Fibroblast of skin of left biceps (primary cell): ENCODE measurements at regions not wholly inside any gene's neighbourhood (a gene's known extent, or its start where the extent isn't known, plus 50 kb on each side); places are given as distances from the start of the nearest gene placed in this dataset.

Source experiments
- DNase-seq, 2 experiments: peaks; one replicate each; pipeline ENCODE4 v3.0.0-alpha.2; 2013; ENCODE audit warnings: low read depth in 2 of 2

DNA sequence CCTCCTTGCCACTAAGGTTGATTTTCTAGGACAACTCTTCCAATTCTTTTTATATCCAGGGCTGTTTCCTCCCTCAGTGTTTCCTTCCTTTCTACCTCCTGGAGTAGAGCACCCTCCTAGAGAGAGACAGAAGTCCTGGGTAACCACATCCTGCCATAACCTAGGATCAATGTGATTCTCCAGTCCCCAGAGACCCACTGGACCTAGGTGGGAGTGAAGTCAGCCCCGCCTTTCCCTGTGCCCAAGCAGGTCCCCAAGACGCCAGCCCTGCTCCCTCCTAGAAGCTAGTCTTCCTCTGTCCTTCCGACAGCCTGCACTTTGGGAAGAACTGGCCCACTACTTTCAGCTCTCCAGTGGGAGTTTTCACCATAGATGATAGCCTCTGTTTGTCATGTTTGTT lies 166.8 kb upstream of the PLEKHG7 start:
- DNase-seq = no peak

DNA sequence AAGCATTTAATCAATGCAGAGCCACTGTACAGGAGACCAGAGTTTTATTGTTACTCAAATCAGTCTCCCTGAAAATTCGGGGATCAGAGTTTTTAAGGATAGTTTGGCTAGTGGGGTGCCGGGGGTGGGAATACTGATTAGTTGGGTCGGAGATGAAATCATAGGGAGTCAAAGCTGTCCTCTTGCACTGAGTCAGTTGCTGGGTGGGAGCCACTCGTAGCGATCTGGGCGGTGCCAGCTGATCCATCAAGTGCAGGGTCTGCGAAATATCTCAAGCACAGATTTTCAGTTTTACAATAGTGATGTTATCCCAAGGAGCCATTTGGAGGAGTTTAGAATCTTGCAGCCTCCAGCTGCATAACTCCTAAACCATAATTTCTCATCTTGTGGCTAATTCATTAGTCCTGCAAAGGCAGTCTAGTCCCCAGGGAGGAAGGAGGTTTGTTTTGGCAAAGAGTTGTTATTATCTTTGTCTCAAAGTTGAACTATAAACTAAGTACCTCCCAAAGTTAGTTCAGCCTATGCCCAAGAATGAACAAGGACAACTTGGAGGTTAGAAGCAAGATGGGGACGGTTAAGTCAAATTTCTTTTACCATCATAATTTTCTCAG lies 169.4 kb upstream of the PLEKHG7 start:
- no peak for DNase-seq

DNA sequence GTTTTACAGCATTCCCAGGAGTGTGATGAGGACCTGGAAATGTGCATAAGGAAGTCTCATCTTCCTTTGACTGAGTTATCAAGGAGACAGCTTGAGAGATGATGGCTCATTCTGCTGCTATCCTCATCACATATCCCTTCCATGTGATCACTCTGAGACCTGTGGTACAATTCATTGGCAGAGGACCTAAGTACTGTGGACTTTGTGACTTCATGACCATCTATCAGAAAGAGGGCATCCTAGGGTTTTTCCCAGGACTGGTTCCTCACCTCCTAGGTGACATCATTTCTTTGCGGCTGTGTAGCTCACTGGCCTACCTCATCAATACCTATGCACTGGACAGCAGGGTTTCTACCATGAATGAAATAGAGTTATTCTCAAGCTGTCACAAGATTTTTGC lies 172.1 kb upstream of the PLEKHG7 start:
- no peak for DNase-seq

DNA sequence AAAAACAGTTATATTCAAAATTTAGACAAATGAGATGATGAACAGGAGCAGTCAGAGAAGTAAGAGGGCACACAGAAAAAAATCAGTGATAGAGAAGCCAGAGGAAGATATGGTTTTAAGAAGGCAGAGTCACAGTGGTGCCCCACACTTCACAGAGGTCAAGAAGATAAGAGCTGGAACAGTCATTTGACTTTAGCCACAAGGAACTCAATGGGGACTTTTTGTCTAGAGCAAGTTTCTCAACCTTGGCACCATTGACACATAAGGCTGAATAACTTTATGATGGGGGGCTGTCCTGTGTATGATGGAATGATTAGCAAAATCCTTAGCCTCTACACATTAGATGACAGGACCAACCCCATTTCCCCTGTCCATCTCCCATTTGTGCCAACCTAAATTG lies 172.8 kb upstream of the PLEKHG7 start:
- DNase-seq = no peak

DNA sequence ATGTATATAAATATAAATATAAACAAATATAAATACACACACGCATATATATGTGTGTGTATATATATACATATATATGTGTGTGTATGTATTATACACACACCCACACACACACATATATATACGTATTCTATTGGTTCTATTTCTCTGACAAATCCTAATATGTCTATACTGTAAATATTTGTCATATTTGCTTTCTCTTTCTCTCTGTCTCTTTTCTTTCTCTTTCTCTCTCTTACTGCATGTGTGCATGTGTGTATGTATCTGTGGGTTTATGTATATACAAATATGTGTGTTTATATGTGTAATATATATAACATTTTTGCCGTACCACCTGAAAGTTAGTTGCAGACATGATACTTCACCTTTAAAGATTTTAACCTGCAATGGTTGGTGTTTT lies 174.2 kb upstream of the PLEKHG7 start:
- no peak for DNase-seq

DNA sequence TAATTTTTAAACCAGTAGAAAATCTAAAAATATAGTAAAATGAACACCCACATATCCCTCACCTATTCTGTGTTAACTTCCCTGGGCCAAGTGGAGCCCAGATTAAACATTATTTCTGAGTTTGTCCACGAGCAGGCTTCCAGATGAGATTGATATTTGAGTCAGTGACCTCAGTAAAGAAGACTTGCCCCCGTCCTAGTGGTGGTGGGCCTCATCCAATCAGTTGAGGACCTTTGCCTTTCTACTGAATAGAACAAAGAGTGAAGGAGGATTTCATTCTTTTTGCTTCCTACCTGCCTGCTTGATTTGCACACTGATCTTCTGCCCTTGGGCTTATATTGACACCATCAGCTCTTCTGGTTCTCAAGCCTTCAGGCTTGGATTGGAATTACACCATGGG lies 174.7 kb upstream of the PLEKHG7 start:
- no peak for DNase-seq

DNA sequence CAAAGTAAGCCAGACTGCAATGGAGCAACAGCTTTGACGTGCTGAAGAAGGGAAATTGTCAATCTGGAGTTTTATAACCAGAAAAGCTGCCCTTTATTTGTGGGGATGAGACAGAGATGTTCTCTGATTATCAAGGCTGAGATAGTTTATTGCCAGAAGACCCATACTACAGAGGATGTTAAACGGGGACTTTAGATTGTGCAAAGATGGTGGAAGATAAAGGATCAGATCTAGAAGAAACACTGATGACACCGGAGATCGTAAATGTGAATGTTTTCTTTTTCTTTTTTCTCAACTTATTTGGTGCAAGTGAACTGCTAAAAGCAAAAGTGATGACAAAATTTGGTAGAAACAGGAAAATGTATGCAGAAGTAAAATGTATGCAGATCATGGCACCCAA lies 178.3 kb upstream of the PLEKHG7 start:
- no peak for DNase-seq

DNA sequence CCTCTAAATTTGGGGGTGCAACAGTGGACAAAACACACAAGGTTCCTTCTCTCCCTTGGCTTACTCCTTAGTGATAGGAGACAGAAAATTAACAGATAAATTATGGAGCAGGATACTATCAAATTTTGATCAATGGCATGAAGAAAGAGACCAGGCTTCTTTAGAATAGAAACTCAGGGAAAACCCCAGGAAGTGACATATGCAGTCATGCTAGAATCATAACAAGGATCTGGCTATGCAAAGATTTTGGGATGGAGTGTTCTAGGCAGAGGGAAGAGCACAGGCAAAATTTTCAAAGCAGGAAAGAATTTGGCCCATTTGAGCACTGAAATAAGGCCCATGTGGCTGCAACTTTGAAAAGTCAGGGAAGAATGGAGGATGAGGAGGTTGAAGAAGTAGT lies 182.3 kb upstream of the PLEKHG7 start:
- no peak for DNase-seq

DNA sequence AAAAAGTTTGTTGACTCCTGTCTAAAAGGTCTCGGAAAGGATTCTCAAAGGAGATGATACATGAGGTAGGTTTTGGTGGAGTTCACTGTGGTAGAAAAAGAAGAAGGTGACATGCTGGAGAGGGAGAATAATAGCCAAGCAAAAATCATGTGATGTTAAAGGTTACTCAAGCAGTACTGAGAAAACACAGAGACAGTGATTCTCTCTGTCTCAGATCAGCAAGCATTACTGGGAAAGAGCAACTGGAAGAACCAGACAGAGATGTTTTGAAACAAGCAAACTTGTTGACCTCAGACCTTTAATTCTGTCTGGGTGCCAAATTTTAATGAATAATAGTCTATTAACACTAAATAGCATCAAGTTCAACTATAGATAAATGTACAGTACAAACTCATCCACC lies 183.5 kb upstream of the PLEKHG7 start:
- no peak for DNase-seq

DNA sequence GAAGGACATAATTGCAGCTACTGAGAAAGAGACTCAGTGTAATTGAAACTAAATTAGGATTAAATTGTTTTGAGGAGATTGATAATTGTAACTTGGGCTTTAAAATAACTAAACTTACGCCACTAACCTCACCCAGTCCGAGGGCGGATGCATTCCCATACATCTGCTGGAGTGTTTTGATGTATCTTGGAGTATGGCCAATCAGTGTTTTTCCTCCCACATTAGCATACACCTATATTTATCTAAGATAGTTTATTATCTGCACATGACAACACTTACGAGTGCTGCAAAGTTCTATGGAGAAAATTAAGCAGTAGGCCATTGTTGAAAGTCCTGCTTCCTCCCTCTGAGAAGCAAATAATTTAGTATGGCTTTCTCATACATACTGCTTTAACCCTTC lies 184.7 kb upstream of the PLEKHG7 start:
- DNase-seq = no peak

DNA sequence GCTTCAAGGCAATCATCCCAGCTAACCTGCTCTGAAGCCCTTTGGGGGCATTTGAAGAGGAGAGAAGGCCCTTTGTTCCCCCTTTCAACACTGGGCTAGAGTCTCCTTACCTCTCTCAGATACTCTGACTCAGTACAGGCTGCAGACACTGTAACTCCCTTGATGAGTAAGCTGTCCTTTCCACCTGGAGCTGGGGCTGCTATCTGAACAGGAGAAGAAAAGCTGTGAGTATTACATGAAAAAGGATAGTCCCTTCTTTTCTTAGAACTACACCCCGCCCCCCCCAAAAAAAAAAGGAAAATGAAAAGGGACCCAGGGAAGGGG lies 186.6 kb upstream of the PLEKHG7 start:
- no peak for DNase-seq

DNA sequence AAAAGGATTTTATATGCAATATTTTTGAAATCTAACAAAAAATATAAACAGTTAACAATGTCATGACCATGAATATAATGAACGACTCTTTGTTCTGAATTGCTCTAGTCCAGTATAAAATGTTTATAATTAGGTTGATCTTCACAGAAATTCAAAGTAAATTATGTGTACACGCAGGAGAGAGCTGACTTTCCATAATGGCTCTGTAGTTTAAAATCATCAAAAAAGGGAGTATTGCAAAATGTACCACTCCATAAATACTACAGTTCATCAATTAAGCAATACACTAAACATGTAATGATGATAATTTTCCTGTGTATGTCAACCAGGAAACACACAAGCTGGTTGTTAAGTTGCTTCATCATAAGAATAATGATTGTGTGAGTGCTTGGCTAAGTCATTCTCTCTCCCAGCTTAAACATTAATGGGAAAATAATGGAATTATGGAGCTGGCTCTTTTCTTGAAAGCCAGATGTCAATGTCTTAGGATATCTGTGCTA lies 189.5 kb upstream of the PLEKHG7 start:
- no peak for DNase-seq

DNA sequence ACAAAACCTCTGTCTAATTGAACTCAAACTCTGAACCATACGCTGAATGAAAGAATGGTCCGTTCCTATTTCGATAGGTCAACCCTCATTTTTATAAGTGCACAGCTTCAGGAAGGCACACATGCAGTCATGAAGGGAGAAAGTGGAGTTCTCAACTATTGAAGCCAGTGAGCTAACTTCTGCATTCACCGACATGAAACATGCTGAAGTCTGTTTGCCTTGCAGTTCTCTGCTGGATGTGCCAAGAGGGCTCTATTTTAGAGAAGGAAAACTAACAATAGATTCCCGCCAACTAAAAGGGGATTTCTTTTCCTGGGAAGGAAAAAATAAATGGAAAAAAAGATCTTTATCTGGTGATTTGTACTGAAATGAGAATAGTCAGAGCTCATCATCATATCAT lies 191.0 kb upstream of the PLEKHG7 start:
- DNase-seq = no peak

DNA sequence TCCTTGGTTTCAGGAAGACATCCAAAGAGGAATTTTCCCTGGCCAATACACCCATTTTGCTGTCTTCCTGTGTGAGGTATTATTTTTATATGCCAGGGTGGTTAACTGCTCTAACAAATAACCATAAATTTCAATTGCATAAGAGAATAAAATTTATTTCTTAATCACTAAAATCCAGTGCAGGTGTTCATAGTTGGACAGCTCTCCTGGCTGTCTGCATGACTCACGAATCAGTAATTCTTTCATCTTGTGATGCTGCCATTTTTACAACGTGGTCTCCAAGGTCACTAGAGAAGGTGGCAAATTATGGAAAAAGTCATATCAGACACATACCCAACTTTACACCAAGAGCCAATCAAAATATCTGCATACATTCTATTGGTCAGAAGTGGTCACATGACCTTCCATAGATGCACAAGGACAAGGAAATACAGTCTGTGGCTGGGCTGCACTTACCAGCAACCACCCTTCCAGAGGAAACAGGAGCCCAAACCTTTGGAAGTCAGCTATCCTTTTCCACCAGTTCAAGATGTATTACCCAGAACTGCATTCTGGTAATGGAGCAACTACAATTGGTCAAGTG lies 193.5 kb upstream of the PLEKHG7 start:
- DNase-seq = no peak

DNA sequence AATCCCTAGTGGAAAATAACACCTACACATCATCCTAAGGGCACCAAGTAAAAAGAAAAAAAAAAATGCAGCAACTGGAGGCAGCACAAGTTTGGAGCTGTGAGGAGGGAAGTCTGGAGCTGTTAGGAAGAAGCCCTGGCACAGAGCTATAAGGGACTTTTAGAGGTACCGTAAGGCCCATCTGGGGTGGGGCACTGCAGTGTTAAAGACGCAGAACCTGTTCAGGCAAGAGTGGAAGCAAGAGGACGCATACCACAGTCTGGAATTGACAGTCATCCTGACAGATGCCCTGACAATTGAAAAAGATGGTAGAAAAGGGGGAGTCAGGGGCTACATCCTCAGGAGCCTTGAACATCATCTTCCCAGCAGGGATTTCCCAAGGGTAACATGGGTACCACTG lies 195.9 kb upstream of the PLEKHG7 start:
- no peak for DNase-seq

DNA sequence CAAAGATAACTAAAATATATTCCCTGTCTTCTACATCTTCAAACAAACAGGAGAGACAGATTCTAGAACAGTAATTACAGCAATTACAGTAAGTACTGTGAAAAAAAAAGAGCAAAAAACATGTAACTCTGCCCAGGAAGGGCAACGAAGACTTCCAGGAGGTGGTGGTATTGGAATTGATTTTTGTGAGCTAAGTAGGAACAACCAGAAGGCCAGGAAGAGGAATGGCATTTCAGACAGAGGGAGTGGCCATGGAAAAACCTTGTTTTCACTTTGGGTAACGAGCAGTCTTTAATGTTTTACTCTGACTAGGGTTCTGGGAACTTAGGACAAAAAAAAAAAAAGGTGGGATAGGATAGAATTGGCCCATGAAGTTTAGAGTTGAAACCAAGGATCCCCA lies 196.3 kb upstream of the PLEKHG7 start:
- no peak for DNase-seq

DNA sequence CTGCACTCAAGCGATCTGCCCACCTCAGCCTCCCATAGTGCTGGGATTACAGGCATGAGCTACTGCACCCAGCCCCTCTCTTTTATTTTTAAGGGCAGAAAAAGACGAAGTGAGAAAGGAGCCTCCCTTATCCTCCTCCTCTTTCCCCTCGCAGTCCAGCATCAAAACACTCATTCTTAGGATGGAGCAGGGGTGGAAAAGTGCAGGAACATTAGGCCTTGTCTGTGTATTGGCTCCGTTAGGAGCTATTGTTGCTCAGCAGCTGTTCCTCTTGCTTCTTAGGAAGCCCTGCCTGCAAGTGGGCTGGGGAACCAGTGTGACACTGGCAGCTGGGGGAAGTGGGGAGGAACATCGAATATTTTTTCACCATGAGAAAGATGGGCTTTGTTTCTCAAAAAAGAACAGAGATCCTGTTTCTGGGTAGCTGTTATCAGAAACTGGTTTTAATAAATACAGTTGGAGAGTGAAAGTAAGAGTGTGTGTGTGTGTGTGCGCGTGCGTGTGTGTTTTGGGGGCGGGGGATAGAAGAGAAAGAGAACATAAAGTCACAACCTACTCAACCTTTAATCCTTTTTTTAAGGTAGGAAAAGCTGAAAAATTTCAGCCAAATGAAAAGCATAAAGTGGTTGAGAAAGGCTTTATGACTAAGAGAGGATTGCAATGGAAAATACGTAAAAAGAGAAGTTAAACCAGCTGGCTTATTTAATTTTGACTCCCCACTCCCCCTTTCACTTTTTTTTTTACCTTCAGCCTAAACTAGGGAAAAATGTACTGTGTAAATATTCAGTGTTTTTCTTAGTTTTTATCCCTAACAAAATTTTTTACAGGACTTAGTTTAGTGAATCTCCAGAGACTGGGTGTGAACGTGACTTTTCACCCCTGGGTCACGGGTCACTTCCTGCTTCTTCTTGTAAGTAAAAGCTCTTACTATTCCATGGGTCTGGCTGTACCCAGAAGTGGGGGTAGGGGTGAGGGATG lies 197.2 kb upstream of the PLEKHG7 start:
- no peak for DNase-seq

DNA sequence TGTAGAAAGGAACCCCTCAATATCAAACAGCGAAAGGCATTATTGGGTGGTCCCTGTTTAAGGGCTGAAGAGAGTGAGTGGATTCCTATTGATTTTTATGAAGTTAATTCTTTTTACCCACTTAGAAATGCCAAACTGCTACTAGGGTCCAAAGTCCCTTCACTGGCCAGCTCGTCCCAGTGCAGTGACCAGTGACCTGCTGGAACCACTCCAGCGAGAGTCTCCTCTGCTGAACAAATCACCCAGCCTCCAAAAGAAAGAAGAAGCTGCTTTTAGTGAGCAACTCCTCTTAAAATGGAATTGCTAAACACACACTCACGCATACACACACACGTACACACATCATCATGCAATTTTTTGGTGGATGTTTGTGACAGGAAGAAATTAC lies 198.2 kb upstream of the PLEKHG7 start:
- no peak for DNase-seq

DNA sequence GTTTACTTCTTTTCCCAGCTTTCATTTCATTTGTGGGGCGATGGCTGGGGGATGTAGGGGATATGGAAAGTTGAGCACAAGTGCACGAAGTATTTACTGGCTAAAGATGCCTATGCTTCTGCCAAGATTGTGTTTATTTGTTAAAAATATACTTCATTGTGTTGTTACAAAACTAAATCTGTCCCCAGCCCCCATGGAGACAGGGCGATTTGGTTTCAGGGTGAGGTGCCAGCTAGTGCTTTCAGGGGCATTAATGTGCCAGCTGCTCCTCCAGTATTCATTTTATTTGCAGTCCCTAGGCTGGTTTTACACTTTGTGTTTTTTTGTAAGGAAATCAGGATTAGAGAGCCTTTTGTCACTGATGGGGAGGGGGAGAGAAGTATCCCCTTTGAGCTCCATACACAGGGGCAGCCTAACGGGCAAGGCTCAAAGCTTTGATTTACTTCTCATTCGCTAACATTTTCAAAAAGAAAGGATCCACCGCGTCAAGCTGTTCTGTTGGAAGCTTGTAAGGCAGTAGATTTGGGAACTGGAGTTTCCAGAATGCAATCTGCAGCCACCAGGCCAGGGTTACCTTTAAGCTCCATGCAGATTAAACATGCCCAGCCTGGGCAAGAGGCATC lies 198.7 kb upstream of the PLEKHG7 start:
- DNase-seq = no peak

DNA sequence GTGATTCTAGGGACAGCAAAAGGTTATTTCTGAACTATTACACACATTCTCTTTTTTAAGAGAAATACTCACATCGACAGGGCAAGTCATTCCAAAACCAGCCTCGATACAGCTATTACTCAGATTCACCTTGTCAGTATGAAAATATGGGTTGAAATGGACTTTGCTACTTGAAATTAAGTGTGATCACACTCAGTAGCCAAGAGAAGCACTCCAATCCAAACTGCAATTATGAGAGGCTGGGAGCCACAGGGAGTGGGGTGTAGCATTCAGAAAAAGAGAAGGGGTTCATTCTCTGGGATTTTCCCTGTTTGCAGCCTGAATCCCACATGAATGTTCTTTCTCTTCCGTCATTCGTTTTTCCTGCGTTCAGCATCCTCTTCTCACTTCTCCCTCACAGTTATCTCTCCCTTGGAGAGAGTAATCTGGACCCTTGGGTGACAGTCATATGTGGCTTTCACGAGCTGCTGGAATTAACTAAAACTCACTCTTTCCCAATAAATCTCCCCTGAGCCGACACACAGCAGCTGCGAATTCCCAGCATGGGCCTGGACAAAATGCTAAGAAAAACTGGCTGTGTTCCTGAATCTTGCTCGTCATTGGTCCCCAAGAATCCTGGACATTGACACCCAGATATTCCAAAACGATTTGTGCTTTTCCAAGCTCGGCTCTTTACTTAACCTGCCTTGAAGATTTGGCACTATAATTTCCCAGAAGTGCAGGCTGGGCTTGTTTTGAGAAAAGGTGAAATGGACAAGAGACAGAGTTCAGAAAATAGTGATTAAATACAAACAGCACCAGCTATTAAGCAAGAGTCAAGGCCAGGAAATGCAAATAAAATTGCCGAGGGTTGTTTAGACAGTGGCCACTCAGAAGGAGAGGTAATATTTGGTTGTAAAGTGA lies 199.5 kb upstream of the PLEKHG7 start:
- no peak for DNase-seq

DNA sequence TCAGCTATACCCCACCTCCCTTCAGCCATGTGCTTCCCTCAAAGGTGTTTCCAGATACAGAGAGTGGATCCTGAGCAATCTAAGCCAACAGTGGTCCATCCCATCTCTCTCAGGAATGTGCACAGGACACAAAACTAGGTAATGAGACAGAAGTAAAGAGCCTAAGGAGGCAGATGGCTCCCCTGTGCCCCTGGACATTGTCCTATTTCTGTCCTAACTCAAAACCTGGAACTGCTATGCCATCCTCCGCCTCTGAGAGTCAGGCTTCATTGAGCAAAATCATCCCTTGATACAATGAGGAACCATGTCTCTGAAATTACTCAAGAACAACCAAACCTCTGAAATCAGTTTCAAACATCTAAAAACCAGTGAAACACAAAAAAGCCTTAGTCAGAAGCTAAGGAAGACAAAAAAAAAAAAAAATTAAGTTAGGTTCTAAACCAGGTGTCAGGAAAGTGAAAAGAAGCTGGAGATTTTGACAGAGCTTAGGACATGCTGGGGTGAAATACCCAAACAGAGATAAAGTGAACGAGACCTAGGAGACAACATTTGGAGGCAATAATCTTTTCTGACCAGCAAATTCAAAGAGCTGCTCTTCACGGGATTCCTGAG lies 200.3 kb upstream of the PLEKHG7 start:
- no peak for DNase-seq
